Midbrain (tissue), 1 donor: ENCODE measurements at regions not wholly inside any gene's neighbourhood (a gene's known extent, or its start where the extent isn't known, plus 50 kb on each side); places are given as distances from the start of the nearest gene placed in this dataset.
"Not testable (repeated sequence)": the region's sequence is repeated elsewhere in the genome, so short reads cannot be mapped to it uniquely, and the experiment has no call there.

Experiments used
- DNase-seq: peaks from one replicate; lab custom pipeline; 2025; lab: John Stamatoyannopoulos, UW

GRCh38 chr14:106006043-106006442 lies 479.7 kb downstream of the TMEM121 start:
- DNase-seq, result not testable (repeated sequence)

- DNase-seq, result not testable (repeated sequence)
These were observed 480.3 kb downstream of the TMEM121 start for GRCh38 chr14:106006716-106007115.

GRCh38 chr14:106010783-106011182 lies 484.4 kb downstream of the TMEM121 start:
- no peak for DNase-seq

GRCh38 chr14:106011631-106012360 lies 485.4 kb downstream of the TMEM121 start:
- not testable (repeated sequence) for DNase-seq

- not testable (repeated sequence) for DNase-seq
These were observed 486.0 kb downstream of the TMEM121 start for GRCh38 chr14:106012361-106012725.

- DNase-seq, result no peak
These were observed 487.5 kb downstream of the TMEM121 start for GRCh38 chr14:106013879-106014376.

- not testable (repeated sequence) for DNase-seq
These were observed 491.6 kb downstream of the TMEM121 start for GRCh38 chr14:106017952-106018351.

- DNase-seq, result no peak
These were observed 495.4 kb downstream of the TMEM121 start for GRCh38 chr14:106021832-106022231.

GRCh38 chr14:106022648-106023047 lies 496.3 kb downstream of the TMEM121 start:
- DNase-seq, result not testable (repeated sequence)

GRCh38 chr14:106023411-106023810 lies 497.0 kb downstream of the TMEM121 start:
- DNase-seq, result no peak

- DNase-seq, result no peak
These were observed 498.7 kb downstream of the TMEM121 start for GRCh38 chr14:106024983-106025604.

GRCh38 chr14:106026026-106026425 lies 499.6 kb downstream of the TMEM121 start:
- no peak for DNase-seq

GRCh38 chr14:106027759-106028158 lies 501.4 kb downstream of the TMEM121 start:
- not testable (repeated sequence) for DNase-seq

- no peak for DNase-seq
These were observed 503.6 kb downstream of the TMEM121 start for GRCh38 chr14:106029959-106030358.

GRCh38 chr14:106037380-106037779 lies 511.0 kb downstream of the TMEM121 start:
- no peak for DNase-seq

- no peak for DNase-seq
These were observed 511.9 kb downstream of the TMEM121 start for GRCh38 chr14:106038263-106038662.

GRCh38 chr14:106039400-106039799 lies 513.0 kb downstream of the TMEM121 start:
- no peak for DNase-seq

- DNase-seq, result no peak
These were observed 518.1 kb downstream of the TMEM121 start for GRCh38 chr14:106044515-106044914.

- no peak for DNase-seq
These were observed 518.7 kb downstream of the TMEM121 start for GRCh38 chr14:106044949-106045596.

- no peak for DNase-seq
These were observed 525.4 kb downstream of the TMEM121 start for GRCh38 chr14:106051796-106052195.

GRCh38 chr14:106055289-106055688 lies 528.9 kb downstream of the TMEM121 start:
- DNase-seq, result no peak

- no peak for DNase-seq
These were observed 532.0 kb downstream of the TMEM121 start for GRCh38 chr14:106058342-106058741.
